Fibroblast of mammary gland (primary cell): ENCODE measurements at regions not wholly inside any gene's neighbourhood (a gene's known extent, or its start where the extent isn't known, plus 50 kb on each side); places are given as distances from the start of the nearest gene placed in this dataset.
A peak's percentile ranks its signal among the peaks of the same experiment; 100 is the strongest.

Source experiments
- DNase-seq: peaks from one replicate; pipeline ENCODE4 v3.0.0-alpha.2; 2010; ENCODE audit warnings: low read depth
- H3K4me3 ChIP-seq: 2 replicates; pipeline ENCODE4 v1.5.1; 2011; ENCODE audit warnings: low read depth, mild to moderate bottlenecking, low read length, moderate library complexity; ENCODE audit not compliant: control insufficient read depth
- TF ChIP-seq, protein P1 (sequence below): conservative IDR thresholded peaks from 2 replicates; pipeline ENCODE4 v1.5.1; 2011; ENCODE audit warnings: low read depth, low read length, inconsistent platforms; ENCODE audit not compliant: control insufficient read depth, insufficient read depth

- peak; percentile 70 for DNase-seq
- no peak overlapping the region for H3K4me3 ChIP-seq
- TF ChIP-seq, protein P1, sequence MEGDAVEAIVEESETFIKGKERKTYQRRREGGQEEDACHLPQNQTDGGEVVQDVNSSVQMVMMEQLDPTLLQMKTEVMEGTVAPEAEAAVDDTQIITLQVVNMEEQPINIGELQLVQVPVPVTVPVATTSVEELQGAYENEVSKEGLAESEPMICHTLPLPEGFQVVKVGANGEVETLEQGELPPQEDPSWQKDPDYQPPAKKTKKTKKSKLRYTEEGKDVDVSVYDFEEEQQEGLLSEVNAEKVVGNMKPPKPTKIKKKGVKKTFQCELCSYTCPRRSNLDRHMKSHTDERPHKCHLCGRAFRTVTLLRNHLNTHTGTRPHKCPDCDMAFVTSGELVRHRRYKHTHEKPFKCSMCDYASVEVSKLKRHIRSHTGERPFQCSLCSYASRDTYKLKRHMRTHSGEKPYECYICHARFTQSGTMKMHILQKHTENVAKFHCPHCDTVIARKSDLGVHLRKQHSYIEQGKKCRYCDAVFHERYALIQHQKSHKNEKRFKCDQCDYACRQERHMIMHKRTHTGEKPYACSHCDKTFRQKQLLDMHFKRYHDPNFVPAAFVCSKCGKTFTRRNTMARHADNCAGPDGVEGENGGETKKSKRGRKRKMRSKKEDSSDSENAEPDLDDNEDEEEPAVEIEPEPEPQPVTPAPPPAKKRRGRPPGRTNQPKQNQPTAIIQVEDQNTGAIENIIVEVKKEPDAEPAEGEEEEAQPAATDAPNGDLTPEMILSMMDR, result no peak
These were observed 741.3 kb downstream of the DOK5 start for GRCh38 chr20:55216525-55217242.

GRCh38 chr20:55213653-55214052 lies 738.3 kb downstream of the DOK5 start:
- TF ChIP-seq, protein P1, result no peak
- no peak overlapping the region for H3K4me3 ChIP-seq
- DNase-seq, result no peak

- H3K4me3 ChIP-seq, result no peak overlapping the region
- DNase-seq, result no peak
- TF ChIP-seq, protein P1, result no peak
These were observed 736.1 kb downstream of the DOK5 start for GRCh38 chr20:55211481-55211880.

- no peak overlapping the region for H3K4me3 ChIP-seq
- no peak for DNase-seq
- TF ChIP-seq, protein P1, result no peak
These were observed 730.3 kb downstream of the DOK5 start for GRCh38 chr20:55205665-55206064.

DNA sequence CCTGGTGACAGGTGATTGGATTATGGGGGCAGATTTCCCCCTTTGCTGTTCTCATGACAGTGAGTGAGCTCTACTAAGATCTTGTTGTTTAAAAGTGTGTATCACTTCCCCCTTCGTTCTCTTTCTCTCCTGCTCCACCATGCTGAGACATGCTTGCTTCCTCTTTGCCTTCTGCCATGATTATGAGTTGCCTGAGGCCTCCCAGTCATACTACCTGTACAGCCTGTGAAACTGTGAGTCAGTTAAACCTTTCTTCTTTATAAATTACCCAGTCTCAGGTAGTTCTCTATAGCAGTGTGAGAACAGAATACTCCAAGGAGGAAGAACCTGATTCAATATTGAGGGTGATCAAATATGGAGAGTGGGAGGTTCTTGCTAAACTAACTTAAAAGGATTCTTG lies 724.9 kb downstream of the DOK5 start:
- TF ChIP-seq, protein P1, result no peak
- DNase-seq, result no peak
- no peak overlapping the region for H3K4me3 ChIP-seq

- TF ChIP-seq, protein P1, result no peak
- DNase-seq, result no peak
- H3K4me3 ChIP-seq, result no peak overlapping the region
These were observed 719.6 kb downstream of the DOK5 start for GRCh38 chr20:55194947-55195346.
